Liver (tissue), 8 donors: ENCODE measurements at regions not wholly inside any gene's neighbourhood (a gene's known extent, or its start where the extent isn't known, plus 50 kb on each side); places are given as distances from the start of the nearest gene placed in this dataset.

Experiments used
- DNase-seq: peaks from one replicate; pipeline ENCODE4 v3.0.0-alpha.2; 2017; ENCODE audit warnings: low spot score
- H3K27ac ChIP-seq, 2 donors: one replicate each; pipeline ENCODE4 v1.7.0; 2013; ENCODE audit warnings: inconsistent platforms in 2 of 2, low read length in 2 of 2, control low read depth in 1 of 2, low read depth in 1 of 2, mild to moderate bottlenecking in 1 of 2
- H3K27me3 ChIP-seq, 4 donors: one replicate each; pipeline versions ENCODE4 v1.6.1 to v1.7.0; 2013; ENCODE audit warnings: low read length in 3 of 4, inconsistent platforms in 1 of 4, mild to moderate bottlenecking in 1 of 4, moderate library complexity in 1 of 4; ENCODE audit not compliant: control insufficient read depth in 4 of 4, insufficient read depth in 4 of 4
- H3K36me3 ChIP-seq, 4 donors: one replicate each; pipeline versions ENCODE4 v1.6.1 to v1.7.0; 2013; ENCODE audit warnings: low read length in 3 of 4, mild to moderate bottlenecking in 3 of 4, low read depth in 1 of 4, moderate library complexity in 1 of 4; ENCODE audit not compliant: control insufficient read depth in 4 of 4, insufficient read depth in 3 of 4
- H3K4me1 ChIP-seq, 4 donors: one replicate each; pipeline versions ENCODE4 v1.6.1 to v1.7.0; 2013; ENCODE audit warnings: low read length in 3 of 4, mild to moderate bottlenecking in 3 of 4, moderate library complexity in 1 of 4; ENCODE audit not compliant: control insufficient read depth in 4 of 4, insufficient read depth in 4 of 4
- H3K4me3 ChIP-seq, 3 donors: one replicate each; pipeline versions ENCODE4 v1.6.1 to v1.7.0; 2013; ENCODE audit warnings: low read length in 3 of 3, control low read depth in 1 of 3, low read depth in 1 of 3, mild to moderate bottlenecking in 1 of 3
- H3K9ac ChIP-seq, 2 donors: one replicate each; pipeline ENCODE4 v1.7.0; 2013; ENCODE audit warnings: low read length in 2 of 2, mild to moderate bottlenecking in 2 of 2, moderate library complexity in 2 of 2, control low read depth in 1 of 2, low read depth in 1 of 2
- H3K9me3 ChIP-seq, 4 donors: one replicate each; pipeline versions ENCODE4 v1.6.1 to v1.7.0; 2013; ENCODE audit warnings: low read length in 3 of 4; ENCODE audit not compliant: control insufficient read depth in 4 of 4
- CTCF ChIP-seq: fragments of 150-350 bp; IDR thresholded peaks from 2 replicates; pipeline ENCODE4 v1.5.1; 2017; ENCODE audit warnings: improper control_type of control experiment, low read depth, low read length; ENCODE audit not compliant: missing input control
- EGR1 ChIP-seq, 2 donors: IDR thresholded peaks; 2 replicates each; pipeline ENCODE4 v1.6.1; 2016 to 2018; ENCODE audit warnings: antibody characterized with exemption in 2 of 2, low read depth in 2 of 2
- FOXA1 ChIP-seq: IDR thresholded peaks from 2 replicates; pipeline ENCODE4 v1.6.1; 2016; ENCODE audit warnings: antibody characterized with exemption
- FOXA2 ChIP-seq: IDR thresholded peaks from 2 replicates; pipeline ENCODE4 v1.6.1; 2016; ENCODE audit warnings: antibody characterized with exemption
- GABPA ChIP-seq, 2 donors: IDR thresholded peaks in 1 of 2; conservative IDR thresholded peaks in 1 of 2; 2 replicates each; pipeline ENCODE4 v1.6.1; 2016; ENCODE audit warnings: antibody characterized with exemption in 2 of 2, mild to moderate bottlenecking in 1 of 2, moderate library complexity in 1 of 2
- HNF4A ChIP-seq, 2 donors: conservative IDR thresholded peaks; 2 replicates each; pipeline ENCODE4 v1.6.1; 2016; ENCODE audit warnings: antibody characterized with exemption in 2 of 2, mild to moderate bottlenecking in 2 of 2
- HNF4G ChIP-seq: IDR thresholded peaks from 2 replicates; pipeline ENCODE4 v1.6.1; 2016; ENCODE audit warnings: antibody characterized with exemption
- MAX ChIP-seq: IDR thresholded peaks from 2 replicates; pipeline ENCODE4 v1.6.1; 2016; ENCODE audit warnings: antibody characterized with exemption
- NR2F2 ChIP-seq: IDR thresholded peaks from 2 replicates; pipeline ENCODE4 v1.6.1; 2016; ENCODE audit warnings: antibody characterized with exemption
- RAD21 ChIP-seq, 2 donors: IDR thresholded peaks; 2 replicates each; pipeline ENCODE4 v1.6.1; 2016; ENCODE audit warnings: antibody characterized with exemption in 2 of 2, mild to moderate bottlenecking in 2 of 2
- REST ChIP-seq: IDR thresholded peaks from 2 replicates; pipeline ENCODE4 v1.6.1; 2016; ENCODE audit warnings: antibody characterized with exemption, mild to moderate bottlenecking
- RXRA ChIP-seq, 2 donors: IDR thresholded peaks; 2 replicates each; pipeline ENCODE4 v1.6.1; 2017 to 2018; ENCODE audit warnings: antibody characterized with exemption in 2 of 2, mild to moderate bottlenecking in 1 of 2
- SP1 ChIP-seq: IDR thresholded peaks from 2 replicates; pipeline ENCODE4 v1.6.1; 2018; ENCODE audit warnings: antibody characterized with exemption, mild to moderate bottlenecking
- TAF1 ChIP-seq: conservative IDR thresholded peaks from 2 replicates; pipeline ENCODE4 v1.6.1; 2016; ENCODE audit warnings: antibody characterized with exemption, mild to moderate bottlenecking
- YY1 ChIP-seq: IDR thresholded peaks from 2 replicates; pipeline ENCODE4 v1.6.1; 2016; ENCODE audit warnings: antibody characterized with exemption, mild to moderate bottlenecking
- ZBTB33 ChIP-seq: IDR thresholded peaks from 2 replicates; pipeline ENCODE4 v1.6.1; 2016; ENCODE audit warnings: antibody characterized with exemption
- WGBS: extraction: QIAGEN DNeasy Blood & Tissue Kit; methylation state at CpG from one replicate; pipeline ENCODE4 v1.1.7; 2013; 5-methylcytosine and 5-hydroxymethylcytosine counted together
- donor health status: healthy.
- donor health status: healthy.
- donor health status: healthy.
- donor health status: healthy.
- donor health status: healthy.

GRCh38 chr3:13715961-13716360 is 163.9 kb downstream of the WNT7A start:
- H3K27me3 ChIP-seq, result no peaks in the 10 kb centered on the region
- H3K36me3 ChIP-seq, result no peaks in the 10 kb centered on the region
- peaks cover 0 to 1% (median 0%) of the 10 kb centered on the region in 4 donors for H3K9me3 ChIP-seq
- no peak for TF ChIP-seq RXRA (IDR thresholded peaks at IDR 0.05)
- H3K4me3 ChIP-seq, result no peak overlapping the region
- WGBS, result 88% methylated on average over 4 of the region's 4 CpGs
- peak; percentile 21 for DNase-seq
- H3K4me1 ChIP-seq, result no peaks in the 10 kb centered on the region
- H3K27ac ChIP-seq, result no peak overlapping the region
- no peak overlapping the region for H3K9ac ChIP-seq

- H3K27ac ChIP-seq, result no peak overlapping the region
- H3K9ac ChIP-seq, result no peak overlapping the region
- peak; percentile 30 for DNase-seq
- TF ChIP-seq YY1 (no peak), TAF1 (no peak), GABPA (IDR thresholded peaks at IDR 0.05 in 1 of 2, conservative IDR thresholded peaks at IDR 0.05 in 1 of 2) (no peak), RXRA (IDR thresholded peaks at IDR 0.05) (no peak), SP1 (no peak), REST (no peak), HNF4G (no peak), RAD21 (IDR thresholded peaks at IDR 0.05) (no peak), NR2F2 (no peak), HNF4A (conservative IDR thresholded peaks at IDR 0.05) (no peak), CTCF (no peak)
- 89% methylated on average over 4 of the region's 4 CpGs for WGBS
- H3K9me3 ChIP-seq, result peaks cover 0 to 1% (median 0%) of the 10 kb centered on the region in 4 donors
- no peak overlapping the region for H3K4me3 ChIP-seq
- no peaks in the 10 kb centered on the region for H3K4me1 ChIP-seq
- H3K27me3 ChIP-seq, result no peaks in the 10 kb centered on the region
- H3K36me3 ChIP-seq, result no peaks in the 10 kb centered on the region
Measured at GRCh38 chr3:13715167-13715954, 164.5 kb downstream of the WNT7A start.

GRCh38 chr3:13714251-13714916 is 165.5 kb downstream of the FBLN2 start:
- H3K4me1 ChIP-seq, result no peaks in the 10 kb centered on the region
- no peaks in the 10 kb centered on the region for H3K27me3 ChIP-seq
- no peak overlapping the region for H3K4me3 ChIP-seq
- DNase-seq, result peak; percentile 30
- TF ChIP-seq EGR1 (IDR thresholded peaks at IDR 0.05; ENCODE audit: low read depth in 2 of 2) (no peak), FOXA1 (no peak), ZBTB33 (no peak), MAX (no peak), HNF4A (conservative IDR thresholded peaks at IDR 0.05) (no peak), HNF4G (no peak), YY1 (no peak), FOXA2 (no peak), SP1 (no peak)
- no peaks in the 10 kb centered on the region for H3K36me3 ChIP-seq
- H3K9ac ChIP-seq, result no peak overlapping the region
- H3K27ac ChIP-seq, result no peak overlapping the region
- H3K9me3 ChIP-seq, result peaks cover 0 to 1% (median 0%) of the 10 kb centered on the region in 4 donors
- 88% methylated on average over 7 of the region's 7 CpGs for WGBS
